ENCODE measurements at regions not wholly inside any gene's neighbourhood (a gene's known extent, or its start where the extent isn't known, plus 50 kb on each side); places are given as distances from the start of the nearest gene placed in this dataset.
"Not testable (repeated sequence)": the region's sequence is repeated elsewhere in the genome, so short reads cannot be mapped to it uniquely, and the experiment has no call there.

- no peak for DNase-seq
- H3K4me3 Mint-ChIP-seq, result no peak overlapping the region
- no peaks in the 10 kb centered on the region for H3K9me3 Mint-ChIP-seq
- H3K36me3 Mint-ChIP-seq (ENCODE audit: low read depth), result no peaks in the 10 kb centered on the region
- no peaks in the 10 kb centered on the region for H3K4me1 Mint-ChIP-seq (ENCODE audit: low read depth)
- no peak overlapping the region for H3K27ac Mint-ChIP-seq
- no peaks in the 10 kb centered on the region for H3K27me3 Mint-ChIP-seq
Observed at GRCh38 chr2:122080316-122080715, 324.9 kb downstream of the TSN start.

GRCh38 chr2:122080871-122081270, 325.4 kb downstream of the TSN start:
- Mint-ChIP-seq H3K4me3 (no peak overlapping the region), H3K27me3 (no peaks in the 10 kb centered on the region), H3K36me3 (ENCODE audit: low read depth) (no peaks in the 10 kb centered on the region), H3K4me1 (ENCODE audit: low read depth) (no peaks in the 10 kb centered on the region), H3K9me3 (no peaks in the 10 kb centered on the region), H3K27ac (no peak overlapping the region)
- no peak for DNase-seq

- Mint-ChIP-seq H3K36me3 (ENCODE audit: low read depth) (no peaks in the 10 kb centered on the region), H3K4me1 (ENCODE audit: low read depth) (no peaks in the 10 kb centered on the region), H3K27me3 (no peaks in the 10 kb centered on the region), H3K4me3 (no peak overlapping the region), H3K9me3 (no peaks in the 10 kb centered on the region), H3K27ac (no peak overlapping the region)
- no peak for DNase-seq
Observed at GRCh38 chr2:122081751-122082150, 326.3 kb downstream of the TSN start.

DNA sequence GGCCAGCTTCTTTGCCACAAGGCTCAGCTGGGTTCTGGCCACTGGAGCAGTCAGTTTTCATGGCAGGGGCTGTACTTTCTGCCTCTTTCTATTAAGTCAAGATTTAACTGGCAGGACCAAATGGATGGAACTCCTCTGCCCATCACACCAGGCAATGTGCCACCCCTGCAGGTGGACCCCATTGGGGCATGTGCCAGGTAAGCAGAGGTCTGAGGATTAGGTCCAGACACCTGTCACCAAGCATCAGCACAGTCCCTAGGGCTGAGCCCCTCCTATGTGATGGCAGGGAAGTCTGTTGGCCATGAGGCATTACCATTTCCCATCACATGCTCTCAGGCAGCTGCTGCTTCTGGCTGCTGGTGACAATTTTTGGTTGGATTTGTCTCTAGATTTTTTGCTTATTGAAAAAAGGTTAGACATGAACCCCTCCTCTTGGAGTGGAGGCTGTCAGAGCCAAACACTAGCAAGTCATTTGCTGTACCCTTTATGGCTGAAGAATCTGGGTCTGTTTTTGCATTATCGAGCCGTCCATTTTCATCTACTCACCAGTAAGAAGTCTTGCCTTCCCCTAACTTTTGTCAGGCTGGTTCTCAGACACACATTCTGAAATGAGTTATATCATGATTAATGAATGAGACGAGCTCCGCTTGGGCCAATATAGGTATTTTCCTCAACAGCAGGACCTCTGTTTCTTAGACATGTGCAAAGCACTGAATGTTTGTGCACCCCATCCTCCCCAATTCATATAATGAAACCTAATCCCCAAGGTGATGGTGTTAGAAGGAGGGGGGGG, 328.0 kb downstream of the TSN start:
- no peaks in the 10 kb centered on the region for H3K27me3 Mint-ChIP-seq
- no peaks in the 10 kb centered on the region for H3K9me3 Mint-ChIP-seq
- no peaks in the 10 kb centered on the region for H3K36me3 Mint-ChIP-seq (ENCODE audit: low read depth)
- H3K27ac Mint-ChIP-seq, result no peak overlapping the region
- no peak overlapping the region for H3K4me3 Mint-ChIP-seq
- no peak for DNase-seq
- no peaks in the 10 kb centered on the region for H3K4me1 Mint-ChIP-seq (ENCODE audit: low read depth)

- not testable (repeated sequence) for DNase-seq; H3K9me3 Mint-ChIP-seq; H3K4me3 Mint-ChIP-seq; H3K27me3 Mint-ChIP-seq; H3K4me1 Mint-ChIP-seq (ENCODE audit: low read depth); H3K36me3 Mint-ChIP-seq (ENCODE audit: low read depth); H3K27ac Mint-ChIP-seq
Observed at GRCh38 chr2:122085672-122086071, 330.2 kb downstream of the TSN start.

DNA sequence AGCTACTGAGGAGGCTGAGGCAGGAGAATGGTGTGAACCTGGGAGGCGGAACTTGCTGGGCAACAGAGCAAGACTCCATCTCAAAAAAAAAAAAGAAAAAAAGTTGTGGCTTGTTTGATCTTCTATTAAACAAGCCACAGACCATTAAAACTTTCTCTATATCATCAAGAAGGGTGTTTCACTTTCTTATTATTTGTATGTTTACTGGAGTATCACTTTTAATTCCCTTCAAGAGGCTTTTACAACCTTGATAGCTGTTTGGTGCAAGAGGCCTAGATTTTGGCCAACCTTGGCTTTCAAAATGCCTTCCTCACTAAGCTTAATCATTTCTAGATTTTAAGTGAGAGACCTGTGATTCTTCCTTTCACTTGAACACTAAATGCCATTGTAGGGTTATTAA, 339.1 kb downstream of the TSN start:
- Mint-ChIP-seq H3K9me3 (no peaks in the 10 kb centered on the region), H3K27me3 (peaks cover 3% of the 10 kb centered on the region), H3K4me1 (ENCODE audit: low read depth) (no peaks in the 10 kb centered on the region)

GRCh38 chr2:122096761-122097160, 341.3 kb downstream of the TSN start:
- no peaks in the 10 kb centered on the region for H3K4me1 Mint-ChIP-seq (ENCODE audit: low read depth)
- no peak for DNase-seq
- H3K9me3 Mint-ChIP-seq, result no peaks in the 10 kb centered on the region
- peaks cover 3% of the 10 kb centered on the region for H3K27me3 Mint-ChIP-seq
- H3K36me3 Mint-ChIP-seq (ENCODE audit: low read depth), result no peaks in the 10 kb centered on the region
- H3K4me3 Mint-ChIP-seq, result no peak overlapping the region
- H3K27ac Mint-ChIP-seq, result no peak overlapping the region

More for the DNA sequence above, 339.1 kb downstream of the TSN start:
- Mint-ChIP-seq H3K27ac (no peak overlapping the region), H3K36me3 (ENCODE audit: low read depth) (no peaks in the 10 kb centered on the region), H3K4me3 (no peak overlapping the region)
- DNase-seq, result no peak

GRCh38 chr2:122098306-122098705, 342.9 kb downstream of the TSN start:
- H3K9me3 Mint-ChIP-seq, result no peaks in the 10 kb centered on the region
- H3K4me1 Mint-ChIP-seq (ENCODE audit: low read depth), result no peaks in the 10 kb centered on the region
- no peak overlapping the region for H3K27ac Mint-ChIP-seq
- no peaks in the 10 kb centered on the region for H3K36me3 Mint-ChIP-seq (ENCODE audit: low read depth)
- H3K4me3 Mint-ChIP-seq, result no peak overlapping the region
- no peak for DNase-seq
- H3K27me3 Mint-ChIP-seq, result peaks cover under 1% of the 10 kb centered on the region

GRCh38 chr2:122100346-122100745, 344.9 kb downstream of the TSN start:
- no peaks in the 10 kb centered on the region for H3K27me3 Mint-ChIP-seq
- H3K9me3 Mint-ChIP-seq, result no peaks in the 10 kb centered on the region
- H3K4me3 Mint-ChIP-seq, result no peak overlapping the region
- no peaks in the 10 kb centered on the region for H3K36me3 Mint-ChIP-seq (ENCODE audit: low read depth)
- no peak for DNase-seq
- no peaks in the 10 kb centered on the region for H3K4me1 Mint-ChIP-seq (ENCODE audit: low read depth)
- H3K27ac Mint-ChIP-seq, result no peak overlapping the region

DNA sequence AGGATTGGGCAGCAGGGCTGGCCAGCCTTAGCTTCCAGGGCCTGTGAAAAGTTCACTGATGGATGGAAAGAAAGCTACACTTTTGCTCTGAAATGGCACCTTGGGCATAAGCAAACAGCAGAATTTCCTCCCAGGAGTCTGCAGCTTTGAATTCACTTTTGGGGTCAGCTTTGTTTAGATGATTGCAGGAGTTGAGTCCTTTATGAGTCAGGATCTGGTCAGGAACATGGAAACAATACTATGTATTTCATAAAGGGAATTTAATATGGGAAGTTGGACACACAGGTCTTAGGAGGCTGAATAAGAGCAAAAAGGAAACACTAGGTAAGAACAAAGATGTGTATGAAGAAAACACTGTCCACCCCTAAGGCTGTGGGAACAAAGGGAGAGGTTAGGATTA, 345.3 kb downstream of the TSN start:
- H3K9me3 Mint-ChIP-seq, result no peaks in the 10 kb centered on the region
- H3K4me3 Mint-ChIP-seq, result no peak overlapping the region
- H3K36me3 Mint-ChIP-seq (ENCODE audit: low read depth), result no peaks in the 10 kb centered on the region
- H3K27me3 Mint-ChIP-seq, result no peaks in the 10 kb centered on the region
- no peak for DNase-seq
- no peak overlapping the region for H3K27ac Mint-ChIP-seq
- no peaks in the 10 kb centered on the region for H3K4me1 Mint-ChIP-seq (ENCODE audit: low read depth)

DNA sequence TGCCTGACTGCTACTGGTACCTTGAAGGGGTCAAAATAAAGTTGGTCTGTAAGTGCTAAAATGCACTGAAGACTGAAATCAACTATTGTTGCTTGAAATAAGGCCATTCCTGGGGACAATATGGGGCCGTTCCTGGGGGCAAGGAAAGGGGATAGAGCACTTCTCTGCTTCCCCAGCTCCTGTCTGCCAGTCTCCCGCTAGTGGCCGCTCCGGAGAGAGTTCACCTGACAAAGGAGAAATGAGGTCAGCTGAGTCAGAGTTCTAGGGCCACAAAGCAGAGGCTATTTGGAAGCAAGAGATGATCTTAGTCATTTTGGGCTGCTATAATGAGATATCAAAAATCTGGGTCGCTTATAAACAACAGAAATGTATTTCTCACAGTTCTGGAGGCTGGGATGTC, 345.9 kb downstream of the TSN start:
- no peak overlapping the region for H3K27ac Mint-ChIP-seq
- no peak overlapping the region for H3K4me3 Mint-ChIP-seq
- H3K27me3 Mint-ChIP-seq, result no peaks in the 10 kb centered on the region
- DNase-seq, result no peak
- no peaks in the 10 kb centered on the region for H3K9me3 Mint-ChIP-seq
- H3K4me1 Mint-ChIP-seq (ENCODE audit: low read depth), result no peaks in the 10 kb centered on the region
- H3K36me3 Mint-ChIP-seq (ENCODE audit: low read depth), result no peaks in the 10 kb centered on the region

- Mint-ChIP-seq H3K27me3 (peaks cover 4% of the 10 kb centered on the region), H3K4me3 (no peak overlapping the region), H3K4me1 (ENCODE audit: low read depth) (no peaks in the 10 kb centered on the region)
Observed at GRCh38 chr2:122105171-122105876, 349.9 kb downstream of the TSN start.

GRCh38 chr2:122105877-122106206, 350.4 kb downstream of the TSN start:
- DNase-seq, result no peak
- H3K9me3 Mint-ChIP-seq, result no peaks in the 10 kb centered on the region
- H3K4me3 Mint-ChIP-seq, result no peak overlapping the region
- no peak overlapping the region for H3K27ac Mint-ChIP-seq
- H3K4me1 Mint-ChIP-seq (ENCODE audit: low read depth), result no peaks in the 10 kb centered on the region
- no peaks in the 10 kb centered on the region for H3K36me3 Mint-ChIP-seq (ENCODE audit: low read depth)
- H3K27me3 Mint-ChIP-seq, result peaks cover 4% of the 10 kb centered on the region

More at GRCh38 chr2:122105171-122105876, 349.9 kb downstream of the TSN start:
- DNase-seq, result no peak
- Mint-ChIP-seq H3K9me3 (no peaks in the 10 kb centered on the region), H3K27ac (no peak overlapping the region), H3K36me3 (ENCODE audit: low read depth) (no peaks in the 10 kb centered on the region)

DNA sequence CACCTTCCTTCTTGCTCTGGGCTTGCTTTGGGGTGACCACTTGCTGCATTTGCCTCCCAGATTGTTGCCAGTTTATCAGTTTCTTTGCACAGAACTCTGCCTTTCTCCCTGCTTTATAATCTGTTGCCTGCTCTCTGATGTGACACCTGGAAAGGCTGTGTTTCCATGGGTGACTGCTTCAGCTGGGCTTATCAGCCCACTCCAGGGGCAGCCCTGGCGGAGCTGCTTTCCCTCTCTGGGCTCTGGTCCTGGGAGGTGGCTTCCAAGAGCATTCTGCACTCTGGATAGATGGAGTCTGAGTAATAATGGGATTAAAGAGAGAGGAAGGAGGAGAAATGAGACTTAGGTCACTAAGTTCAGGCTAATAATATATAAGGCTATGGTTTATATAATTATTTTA, 352.7 kb downstream of the TSN start:
- Mint-ChIP-seq H3K27me3 (peaks cover 4% of the 10 kb centered on the region), H3K4me1 (ENCODE audit: low read depth) (no peaks in the 10 kb centered on the region), H3K9me3 (no peaks in the 10 kb centered on the region), H3K36me3 (ENCODE audit: low read depth) (no peaks in the 10 kb centered on the region), H3K4me3 (no peak overlapping the region), H3K27ac (no peak overlapping the region)
- no peak for DNase-seq

DNA sequence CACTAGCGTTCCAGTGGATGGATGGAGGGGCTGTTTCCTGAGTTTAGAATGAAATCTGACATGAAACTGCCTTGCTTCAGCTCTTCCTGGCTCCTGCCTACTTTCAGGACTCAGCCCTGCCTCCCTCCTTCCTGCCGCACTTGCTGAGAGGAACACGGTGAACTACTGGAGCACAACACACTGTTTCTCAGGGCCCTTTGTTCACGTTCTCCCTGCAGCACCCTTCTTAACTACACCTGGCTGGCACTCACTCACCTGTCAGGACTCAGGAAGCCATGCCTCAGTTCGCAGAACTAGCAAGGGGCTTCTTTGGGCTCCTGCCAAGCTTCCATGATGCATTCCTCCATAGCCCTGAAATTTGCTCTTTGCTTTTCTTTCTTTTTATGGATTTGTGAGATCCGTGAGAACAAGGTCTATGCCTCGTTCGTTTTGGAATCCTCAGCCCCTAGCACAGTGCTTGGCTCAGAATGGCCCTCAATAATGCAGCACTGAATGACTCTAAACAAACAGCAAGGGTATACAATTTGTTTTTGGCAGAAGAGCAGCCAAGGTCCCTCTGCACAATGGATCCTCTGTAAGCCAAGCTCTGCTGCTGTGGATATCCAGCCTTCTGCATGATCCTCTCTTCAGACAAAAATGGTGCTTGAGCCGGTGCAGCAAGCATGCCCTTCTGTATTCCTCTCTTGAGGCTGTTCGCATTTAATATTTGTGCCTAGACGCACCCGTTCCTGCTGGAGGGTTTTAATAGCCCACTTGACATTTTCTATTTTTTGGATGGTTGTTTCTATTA, 357.0 kb downstream of the TSN start:
- Mint-ChIP-seq H3K9me3 (no peaks in the 10 kb centered on the region), H3K27me3 (peaks cover 4% of the 10 kb centered on the region), H3K4me1 (ENCODE audit: low read depth) (no peaks in the 10 kb centered on the region), H3K27ac (no peak overlapping the region), H3K4me3 (no peak overlapping the region), H3K36me3 (ENCODE audit: low read depth) (no peaks in the 10 kb centered on the region)
- DNase-seq, result no peak
